Activated CD8-positive, alpha-beta T cell treated with anti-CD3 and anti-CD28 coated beads for 36 hours (primary cell): ENCODE measurements at regions not wholly inside any gene's neighbourhood (a gene's known extent, or its start where the extent isn't known, plus 50 kb on each side); places are given as distances from the start of the nearest gene placed in this dataset.
A peak's percentile ranks its signal among the peaks of the same experiment; 100 is the strongest.

Experiments
- ATAC-seq: fragments of 200-7000 bp; cut with Tn5 transposase; one replicate; pipeline ENCODE4 v1.10.0; 2021; ENCODE audit warnings: mild to moderate bottlenecking, moderate library complexity
- CTCF ChIA-PET: fragments of 350-600 bp; sonication (Branson Sonifier 250); formaldehyde crosslinking; loops from one replicate; lab custom pipeline; 2021; ENCODE audit warnings: antibody characterized with exemption; lab: Charles Lee
- POLR2A ChIA-PET: fragments of 350-600 bp; sonication (Branson Sonifier 250); formaldehyde crosslinking; loops from one replicate; lab custom pipeline; 2021; ENCODE audit warnings: antibody characterized with exemption; lab: Charles Lee
- DNase-seq: peaks from one replicate; pipeline ENCODE4 v3.0.0-alpha.2; 2020
- H3K27ac Mint-ChIP-seq: one replicate; pipeline ENCODE4 v1.8.0; 2021; ENCODE audit warnings: mild to moderate bottlenecking, mixed read lengths
- H3K27me3 Mint-ChIP-seq: one replicate; pipeline ENCODE4 v1.8.0; 2021; ENCODE audit warnings: mixed read lengths
- H3K36me3 Mint-ChIP-seq: one replicate; pipeline ENCODE4 v1.8.0; 2021; ENCODE audit warnings: low read depth, mixed read lengths
- H3K4me1 Mint-ChIP-seq: one replicate; pipeline ENCODE4 v1.8.0; 2021; ENCODE audit warnings: low read depth, mixed read lengths
- H3K4me3 Mint-ChIP-seq: one replicate; pipeline ENCODE4 v1.8.0; 2021; ENCODE audit warnings: mild to moderate bottlenecking, moderate library complexity, mixed read lengths
- H3K9me3 Mint-ChIP-seq: one replicate; pipeline ENCODE4 v1.8.0; 2021; ENCODE audit warnings: mixed read lengths
- CTCF ChIP-seq: fragments of 200-600 bp; IDR thresholded peaks from one replicate; pipeline ENCODE4 v1.8.0; 2022; ENCODE audit warnings: antibody characterized with exemption, mild to moderate bottlenecking
- intact Hi-C: fragments of 100-400 bp; cut with micrococcal nuclease; formaldehyde crosslinking; loops from one replicate; pipeline ENCODE4 v1.10.0; 2022

- no peak overlapping the region for H3K4me3 Mint-ChIP-seq
- DNase-seq = no peak
- no peaks in the 10 kb centered on the region for H3K9me3 Mint-ChIP-seq
- no peaks in the 10 kb centered on the region for H3K4me1 Mint-ChIP-seq
- intact Hi-C loops = no loop called here
- H3K27ac Mint-ChIP-seq = no peak overlapping the region
- ATAC-seq = no peak
- no peak for TF ChIP-seq CTCF
- ChIA-PET CTCF (interaction anchor here (1.0 kb wide), 1 partner anchor 9 kb away, joined by 3 read pairs; no protein-coding TSS in a partner anchor), POLR2A (interaction anchor here (0.9 kb wide), 1 partner anchor 9 kb away, joined by 4 read pairs; no protein-coding TSS in a partner anchor)
- H3K27me3 Mint-ChIP-seq = no peaks in the 10 kb centered on the region
- no peaks in the 10 kb centered on the region for H3K36me3 Mint-ChIP-seq
Measured at GRCh38 chr4:100574607-100575006, 56.8 kb upstream of the EMCN start.

GRCh38 chr4:100569196-100569595, 51.4 kb upstream of the EMCN start:
- no peaks in the 10 kb centered on the region for H3K36me3 Mint-ChIP-seq
- H3K4me3 Mint-ChIP-seq = peak overlapping the region; percentile 12
- ChIA-PET POLR2A (interaction anchor here (0.8 kb wide), 1 partner anchor 9 kb away, joined by 3 read pairs; no protein-coding TSS in a partner anchor), CTCF (interaction anchor here (1.1 kb wide), 1 partner anchor 473 kb away, joined by 5 read pairs; no protein-coding TSS in a partner anchor)
- peak; percentile 79 for ATAC-seq
- H3K4me1 Mint-ChIP-seq = peaks cover 19% of the 10 kb centered on the region
- intact Hi-C loops = no loop called here
- H3K9me3 Mint-ChIP-seq = no peaks in the 10 kb centered on the region
- peak overlapping the region; percentile 56 for H3K27ac Mint-ChIP-seq
- peak; percentile 14 for DNase-seq
- no peak for TF ChIP-seq CTCF
- no peaks in the 10 kb centered on the region for H3K27me3 Mint-ChIP-seq
